H1 (cell line): ENCODE measurements at regions not wholly inside any gene's neighbourhood (a gene's known extent, or its start where the extent isn't known, plus 50 kb on each side); places are given as distances from the start of the nearest gene placed in this dataset.

Source experiments
- BCL11A ChIP-seq, 2 experiments: IDR thresholded peaks; one replicate each; pipeline ENCODE4 v1.6.1; 2011; ENCODE audit warnings: low read depth in 2 of 2, low read length in 2 of 2, mild to moderate bottlenecking in 2 of 2
- CEBPB ChIP-seq: IDR thresholded peaks from 2 replicates; pipeline ENCODE4 v1.6.1; 2012; ENCODE audit warnings: low read depth, low read length
- EZH2 ChIP-seq: fragments of 200-600 bp; sonication (generic); IDR thresholded peaks from 2 replicates; pipeline ENCODE4 v1.7.1; 2012; ENCODE audit warnings: low read depth, mild to moderate bottlenecking, moderate library complexity, low read length, inconsistent platforms; ENCODE audit not compliant: severe bottlenecking
- KDM5A ChIP-seq: fragments of 200-600 bp; IDR thresholded peaks from 2 replicates; pipeline ENCODE4 v1.7.1; 2012; ENCODE audit warnings: mild to moderate bottlenecking, low read length, inconsistent platforms, mixed read lengths
- TF ChIP-seq, protein P1 (sequence below): IDR thresholded peaks from 2 replicates; pipeline ENCODE4 v1.6.1; 2012; ENCODE audit warnings: inconsistent platforms
- TF ChIP-seq, protein P2 (sequence below): IDR thresholded peaks from 2 replicates; pipeline ENCODE4 v1.6.1; 2011; ENCODE audit warnings: low read depth, mild to moderate bottlenecking, low read length; ENCODE audit not compliant: insufficient read depth

DNA sequence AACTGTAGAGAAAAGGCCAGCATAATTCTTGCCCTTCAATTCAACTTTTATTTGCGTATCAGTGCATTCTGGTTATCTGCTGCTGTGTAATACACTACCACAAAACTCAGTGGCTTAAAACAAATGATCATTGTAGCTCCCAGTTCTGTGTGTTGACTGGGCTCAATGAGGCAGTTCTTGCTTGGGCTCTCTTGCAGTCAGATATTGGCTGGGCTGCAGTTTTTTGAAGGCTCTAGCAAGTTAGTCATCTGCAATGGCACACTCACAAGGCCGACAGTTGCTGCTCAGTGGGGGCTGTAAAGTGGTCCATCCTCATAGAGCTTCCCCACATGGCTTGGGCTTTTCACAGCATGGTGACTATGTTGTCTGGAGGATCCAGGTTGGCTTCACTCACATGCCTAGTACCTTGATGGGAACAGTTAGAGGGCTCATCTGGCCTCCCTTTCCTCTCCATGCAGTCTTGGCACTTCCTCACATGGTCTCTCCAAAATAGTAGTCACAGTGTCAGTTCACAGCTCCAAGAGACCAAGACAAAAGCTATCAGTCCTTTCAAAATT lies 110.6 kb upstream of the TNP1 start (continued):
- TF ChIP-seq, protein P1, sequence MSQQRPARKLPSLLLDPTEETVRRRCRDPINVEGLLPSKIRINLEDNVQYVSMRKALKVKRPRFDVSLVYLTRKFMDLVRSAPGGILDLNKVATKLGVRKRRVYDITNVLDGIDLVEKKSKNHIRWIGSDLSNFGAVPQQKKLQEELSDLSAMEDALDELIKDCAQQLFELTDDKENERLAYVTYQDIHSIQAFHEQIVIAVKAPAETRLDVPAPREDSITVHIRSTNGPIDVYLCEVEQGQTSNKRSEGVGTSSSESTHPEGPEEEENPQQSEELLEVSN = no peak
- TF ChIP-seq EZH2 (no peak), KDM5A (no peak), BCL11A (IDR thresholded peaks at IDR 0.05; ENCODE audit: low read depth in 2 of 2, low read length in 2 of 2) (no peak), CEBPB (no peak)
- TF ChIP-seq, protein P2, sequence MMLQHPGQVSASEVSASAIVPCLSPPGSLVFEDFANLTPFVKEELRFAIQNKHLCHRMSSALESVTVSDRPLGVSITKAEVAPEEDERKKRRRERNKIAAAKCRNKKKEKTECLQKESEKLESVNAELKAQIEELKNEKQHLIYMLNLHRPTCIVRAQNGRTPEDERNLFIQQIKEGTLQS = no peak
